GM23248 (cell line): ENCODE measurements at regions not wholly inside any gene's neighbourhood (a gene's known extent, or its start where the extent isn't known, plus 50 kb on each side); places are given as distances from the start of the nearest gene placed in this dataset.
A peak's percentile ranks its signal among the peaks of the same experiment; 100 is the strongest.

Experiments used
- DNase-seq: peaks from one replicate; pipeline ENCODE4 v3.0.0-alpha.2; 2015
- H2AFZ ChIP-seq: fragments of 200-600 bp; sonication (generic); 2 replicates; pipeline ENCODE4 v1.6.1; 2016; ENCODE audit warnings: antibody characterized with exemption
- H3F3A ChIP-seq: fragments of 200-600 bp; sonication (generic); 2 replicates; pipeline ENCODE4 v1.6.1; 2016; ENCODE audit warnings: mild to moderate bottlenecking, antibody characterized with exemption, mixed run types; ENCODE audit not compliant: insufficient read depth
- H3K27ac ChIP-seq: fragments of 200-600 bp; sonication (generic); 2 replicates; pipeline ENCODE4 v1.5.1; 2016; ENCODE audit warnings: mild to moderate bottlenecking
- H3K27me3 ChIP-seq: fragments of 200-600 bp; sonication (generic); replicated peaks from 2 replicates; pipeline ENCODE4 v1.6.1; 2016; ENCODE audit warnings: mild to moderate bottlenecking; ENCODE audit not compliant: insufficient read depth
- H3K36me3 ChIP-seq: fragments of 200-600 bp; sonication (generic); 2 replicates; pipeline ENCODE4 v1.6.1; 2016; ENCODE audit warnings: low read depth, mild to moderate bottlenecking
- H3K4me1 ChIP-seq: fragments of 200-600 bp; sonication (generic); 2 replicates; pipeline ENCODE4 v1.6.1; 2016; ENCODE audit warnings: mild to moderate bottlenecking; ENCODE audit not compliant: insufficient read depth
- H3K4me2 ChIP-seq: fragments of 200-600 bp; sonication (generic); one replicate; pipeline ENCODE4 v1.6.1; 2016; ENCODE audit warnings: mild to moderate bottlenecking; ENCODE audit not compliant: unreplicated experiment
- H3K4me3 ChIP-seq: fragments of 200-600 bp; sonication (generic); 2 replicates; pipeline ENCODE4 v1.5.1; 2016; ENCODE audit warnings: mild to moderate bottlenecking
- H3K79me2 ChIP-seq: fragments of 200-600 bp; sonication (generic); 2 replicates; pipeline ENCODE4 v1.6.1; 2016; ENCODE audit warnings: mild to moderate bottlenecking; ENCODE audit not compliant: insufficient read depth
- H3K9ac ChIP-seq: fragments of 200-600 bp; sonication (generic); 2 replicates; pipeline ENCODE4 v1.6.1; 2016; ENCODE audit warnings: mild to moderate bottlenecking
- H3K9me2 ChIP-seq: fragments of 200-600 bp; sonication (generic); 2 replicates; pipeline ENCODE4 v1.6.1; 2016; ENCODE audit warnings: mixed run types, mild to moderate bottlenecking, moderate library complexity; ENCODE audit not compliant: insufficient read depth
- H3K9me3 ChIP-seq: fragments of 200-600 bp; sonication (generic); one replicate; pipeline ENCODE4 v1.6.1; 2017; ENCODE audit warnings: low read depth
- H4K20me1 ChIP-seq: fragments of 200-600 bp; sonication (generic); 2 replicates; pipeline ENCODE4 v1.6.0; 2016; ENCODE audit not compliant: insufficient read depth
- EZH2 ChIP-seq: fragments of 200-600 bp; sonication (generic); IDR thresholded peaks from 2 replicates; pipeline ENCODE4 v1.6.1; 2018; ENCODE audit warnings: antibody characterized with exemption, mild to moderate bottlenecking; ENCODE audit not compliant: insufficient read depth, poor library complexity, severe bottlenecking
- EZH2phosphoT487 ChIP-seq: fragments of 200-600 bp; sonication (generic); IDR thresholded peaks from 2 replicates; pipeline ENCODE4 v1.6.1; 2018; ENCODE audit warnings: antibody characterized with exemption, moderate library complexity, mild to moderate bottlenecking, low read depth; ENCODE audit not compliant: insufficient read depth
- WGBS, 2 experiments: methylation state at CpG; one replicate each; pipeline ENCODE4 v1.1.6; 2015 to 2017; ENCODE audit warnings: low lambda C conversion rate in 2 of 2, low coverage in 1 of 2; ENCODE audit errors: missing lambda C conversion rate in 2 of 2; 5-methylcytosine and 5-hydroxymethylcytosine counted together
- in situ Hi-C: fragments of 300-500 bp; cut with MboI; formaldehyde crosslinking; loops from 2 replicates; pipeline ENCODE4 v1.15.0; 2020

- no peak overlapping the region for H3K4me3 ChIP-seq
- H3K4me2 ChIP-seq, result no peak overlapping the region
- H3K9me3 ChIP-seq, result no peaks in the 10 kb centered on the region
- no peaks in the 10 kb centered on the region for H3K36me3 ChIP-seq
- peak; percentile 50 for DNase-seq
- no peaks in the 10 kb centered on the region for H3F3A ChIP-seq
- H4K20me1 ChIP-seq, result no peaks in the 10 kb centered on the region
- TF ChIP-seq EZH2phosphoT487 (no peak), EZH2 (no peak)
- no peak overlapping the region for H3K9ac ChIP-seq
- no peaks in the 10 kb centered on the region for H3K79me2 ChIP-seq
- no peaks in the 10 kb centered on the region for H3K4me1 ChIP-seq
- no peak overlapping the region for H2AFZ ChIP-seq
- 20 to 24% methylated on average over 6 of the region's 6 CpGs for WGBS, 2 experiments
- no peaks in the 10 kb centered on the region for H3K9me2 ChIP-seq
- no peak overlapping the region for H3K27ac ChIP-seq
- H3K27me3 ChIP-seq, result no peaks in the 10 kb centered on the region
- in situ Hi-C loops, result no loop called here
Observed at GRCh38 chr6:10269814-10270472, 144.9 kb downstream of the TFAP2A start.

GRCh38 chr6:10268611-10269310, 146.1 kb downstream of the TFAP2A start:
- Histone ChIP-seq H3F3A (no peaks in the 10 kb centered on the region), H3K27ac (no peak overlapping the region), H3K4me1 (no peaks in the 10 kb centered on the region), H3K4me3 (no peak overlapping the region), H4K20me1 (no peaks in the 10 kb centered on the region), H3K4me2 (no peak overlapping the region), H3K27me3 (no peaks in the 10 kb centered on the region), H3K79me2 (no peaks in the 10 kb centered on the region), H3K36me3 (no peaks in the 10 kb centered on the region), H3K9me2 (no peaks in the 10 kb centered on the region), H3K9me3 (no peaks in the 10 kb centered on the region), H2AFZ (no peak overlapping the region), H3K9ac (no peak overlapping the region)
- TF ChIP-seq EZH2phosphoT487 (no peak), EZH2 (no peak)
- in situ Hi-C loops, result no loop called here
- WGBS, 2 experiments, result 10 to 15% methylated on average over 14 of the region's 14 CpGs
- DNase-seq, result no peak

- TF ChIP-seq EZH2phosphoT487 (no peak), EZH2 (no peak)
- Histone ChIP-seq H3K27ac (no peak overlapping the region), H3K36me3 (no peaks in the 10 kb centered on the region), H3F3A (no peaks in the 10 kb centered on the region), H3K4me3 (no peak overlapping the region), H3K79me2 (no peaks in the 10 kb centered on the region), H3K9me3 (no peaks in the 10 kb centered on the region), H3K9ac (no peak overlapping the region), H2AFZ (no peak overlapping the region), H3K27me3 (no peaks in the 10 kb centered on the region), H4K20me1 (no peaks in the 10 kb centered on the region), H3K4me1 (no peaks in the 10 kb centered on the region), H3K9me2 (no peaks in the 10 kb centered on the region), H3K4me2 (no peak overlapping the region)
- WGBS, 2 experiments, result 44 to 47% methylated on average over 4 of the region's 4 CpGs
- in situ Hi-C loops, result no loop called here
- DNase-seq, result no peak
Observed at GRCh38 chr6:10268111-10268510, 146.8 kb downstream of the TFAP2A start.

GRCh38 chr6:10266462-10266861, 148.4 kb downstream of the TFAP2A start:
- H4K20me1 ChIP-seq, result no peaks in the 10 kb centered on the region
- no peak overlapping the region for H3K27ac ChIP-seq
- no peak overlapping the region for H2AFZ ChIP-seq
- WGBS, 2 experiments, result 33 to 36% methylated on average over 4 of the region's 4 CpGs
- no peak overlapping the region for H3K4me3 ChIP-seq
- TF ChIP-seq EZH2 (no peak), EZH2phosphoT487 (no peak)
- no peaks in the 10 kb centered on the region for H3K79me2 ChIP-seq
- no peaks in the 10 kb centered on the region for H3K9me2 ChIP-seq
- no peak overlapping the region for H3K9ac ChIP-seq
- no peak for DNase-seq
- H3K27me3 ChIP-seq, result no peaks in the 10 kb centered on the region
- no peaks in the 10 kb centered on the region for H3K36me3 ChIP-seq
- H3F3A ChIP-seq, result no peaks in the 10 kb centered on the region
- no peak overlapping the region for H3K4me2 ChIP-seq
- H3K9me3 ChIP-seq, result no peaks in the 10 kb centered on the region
- no peaks in the 10 kb centered on the region for H3K4me1 ChIP-seq
- in situ Hi-C loops, result no loop called here
